ENCODE measurements at regions not wholly inside any gene's neighbourhood (a gene's known extent, or its start where the extent isn't known, plus 50 kb on each side); places are given as distances from the start of the nearest gene placed in this dataset.
"Not testable (repeated sequence)": the region's sequence is repeated elsewhere in the genome, so short reads cannot be mapped to it uniquely, and the experiment has no call there.

DNA sequence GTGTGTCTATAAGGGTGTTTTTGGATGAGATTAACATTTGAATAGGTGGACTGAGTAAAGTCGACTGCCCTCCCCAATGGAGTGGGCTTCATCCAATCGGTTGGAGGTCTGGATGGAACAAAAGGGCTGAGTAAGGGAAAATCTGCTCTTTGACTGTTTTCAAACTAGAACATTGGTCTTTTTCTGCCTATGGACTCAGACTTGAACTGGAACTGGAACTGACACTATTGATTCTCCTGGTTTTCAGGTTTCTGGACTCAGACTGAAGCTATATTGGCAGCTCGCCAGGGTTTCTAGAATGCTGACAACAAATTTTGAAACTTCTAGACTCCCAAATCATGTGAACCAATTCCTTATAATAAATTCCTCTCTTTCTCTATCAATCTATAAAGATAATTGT lies 498.9 kb upstream of the EPHA7 start:
- no peak for DNase-seq

DNA sequence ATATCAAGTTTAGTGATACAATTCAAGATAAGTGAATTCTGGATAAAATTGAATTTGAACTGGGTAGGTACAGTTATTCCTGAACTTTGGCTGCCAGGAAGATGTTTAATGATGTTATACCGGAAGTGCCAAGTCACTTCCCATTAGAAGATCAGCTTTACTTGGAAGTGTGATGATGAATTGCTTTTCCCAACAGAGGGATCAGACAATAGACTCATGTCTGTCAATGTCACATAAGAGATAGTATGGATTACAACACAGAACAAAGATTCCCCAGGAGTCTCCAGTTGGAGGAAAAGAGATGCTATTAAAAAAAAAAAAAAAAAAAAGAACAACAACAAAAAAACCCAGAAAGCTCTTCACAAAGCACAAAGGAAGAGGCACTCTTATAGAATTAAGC lies 497.9 kb upstream of the EPHA7 start:
- DNase-seq: no peak

DNA sequence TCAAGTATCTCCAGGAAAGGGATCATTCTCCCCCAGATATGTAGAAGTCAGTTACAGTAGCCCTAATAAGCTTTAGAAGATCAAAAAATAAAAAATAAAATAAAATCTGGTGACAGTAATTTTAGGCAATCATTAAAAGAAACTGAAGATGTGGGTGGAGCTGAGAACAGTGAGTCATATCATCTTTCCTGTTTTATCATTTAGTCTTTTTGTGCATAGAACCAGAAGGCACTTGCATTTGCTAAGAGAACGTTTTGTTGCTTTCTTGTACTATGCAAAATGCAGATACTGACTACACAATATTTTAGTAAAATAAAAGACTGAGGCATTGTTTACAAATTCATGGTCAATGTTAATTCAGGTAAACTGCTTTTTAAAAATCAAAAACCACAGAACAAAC lies 497.4 kb upstream of the EPHA7 start:
- no peak for DNase-seq

- no peak for DNase-seq
These were observed 496.6 kb upstream of the EPHA7 start for GRCh38 chr6:93915961-93916360.

DNA sequence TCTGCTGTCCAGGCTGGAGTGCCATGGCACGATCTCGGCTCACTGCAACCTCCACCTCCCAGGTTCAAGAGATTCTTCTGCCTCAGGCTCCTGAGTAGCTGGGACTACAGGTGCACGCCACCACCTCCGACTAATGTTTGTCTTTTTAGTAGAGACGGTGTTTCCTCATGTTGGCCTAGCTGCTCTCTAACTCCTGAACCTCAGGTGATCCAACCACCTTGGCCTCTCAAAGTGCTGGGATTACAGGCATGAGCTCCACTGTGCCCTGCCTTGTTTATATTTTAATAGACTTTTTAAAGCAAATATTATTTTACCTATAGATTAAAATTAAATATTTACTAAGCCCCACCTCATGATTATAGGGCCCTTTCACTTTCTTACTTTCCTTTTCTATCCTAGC lies 483.2 kb upstream of the EPHA7 start:
- DNase-seq: no peak

DNA sequence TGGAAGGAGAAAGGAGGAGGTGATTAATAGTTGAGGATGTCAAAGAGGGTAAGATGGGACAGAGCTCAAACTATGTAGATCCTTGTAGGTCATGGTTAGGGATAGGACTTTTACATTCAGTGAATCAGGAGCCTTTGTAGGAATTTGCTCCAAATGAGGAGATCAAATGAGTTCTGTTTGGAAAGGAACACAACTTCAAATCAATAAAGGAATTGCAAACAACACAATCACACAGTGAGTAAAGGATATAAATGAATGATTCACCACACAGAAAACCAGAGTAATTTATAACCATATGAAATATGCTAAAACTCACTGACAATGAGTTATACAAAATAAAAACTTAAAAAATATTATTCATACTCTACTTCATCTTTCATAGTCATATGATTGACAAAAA lies 480.8 kb upstream of the EPHA7 start:
- no peak for DNase-seq

- DNase-seq: no peak
These were observed 476.7 kb upstream of the EPHA7 start for GRCh38 chr6:93896081-93896480.

- DNase-seq: no peak
These were observed 475.2 kb upstream of the EPHA7 start for GRCh38 chr6:93894521-93894920.

DNA sequence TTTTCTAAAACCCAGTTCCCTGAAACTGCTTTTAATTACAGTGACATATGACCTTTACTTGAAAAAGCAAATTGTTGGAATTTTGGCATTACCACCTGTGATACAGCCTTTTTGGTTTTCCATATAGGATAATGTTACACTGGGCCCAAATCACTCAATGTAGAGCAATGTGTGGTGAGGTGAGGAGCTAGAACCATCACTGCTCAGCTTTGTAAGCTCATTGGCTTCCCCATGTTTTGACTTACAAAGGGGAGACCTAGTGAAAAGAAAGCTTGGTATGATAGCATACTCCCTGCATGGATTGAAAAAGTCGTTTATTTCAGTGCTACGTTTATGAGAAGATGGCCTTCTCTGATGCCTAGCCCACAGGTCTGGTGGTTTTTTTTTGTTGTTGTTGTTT lies 470.4 kb upstream of the EPHA7 start:
- DNase-seq: no peak

DNA sequence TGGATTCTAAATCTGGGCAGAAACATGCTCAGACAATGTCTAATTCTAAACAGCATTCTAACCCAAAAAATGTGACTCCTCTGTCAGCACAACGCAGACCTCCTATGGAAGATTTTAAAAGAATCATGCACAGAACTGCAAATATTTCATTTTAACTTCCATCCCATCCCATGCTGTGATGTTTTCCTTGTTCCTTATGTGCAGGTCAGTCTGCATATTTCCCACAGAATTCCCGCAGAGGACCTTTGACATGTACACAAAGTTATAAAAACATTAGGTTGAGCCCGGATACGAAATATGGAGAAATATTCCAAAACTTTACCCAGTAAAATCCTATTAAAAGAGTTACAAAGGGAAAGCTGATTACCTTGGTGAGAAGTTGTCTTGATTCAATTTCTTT lies 467.1 kb upstream of the EPHA7 start:
- DNase-seq: no peak

DNA sequence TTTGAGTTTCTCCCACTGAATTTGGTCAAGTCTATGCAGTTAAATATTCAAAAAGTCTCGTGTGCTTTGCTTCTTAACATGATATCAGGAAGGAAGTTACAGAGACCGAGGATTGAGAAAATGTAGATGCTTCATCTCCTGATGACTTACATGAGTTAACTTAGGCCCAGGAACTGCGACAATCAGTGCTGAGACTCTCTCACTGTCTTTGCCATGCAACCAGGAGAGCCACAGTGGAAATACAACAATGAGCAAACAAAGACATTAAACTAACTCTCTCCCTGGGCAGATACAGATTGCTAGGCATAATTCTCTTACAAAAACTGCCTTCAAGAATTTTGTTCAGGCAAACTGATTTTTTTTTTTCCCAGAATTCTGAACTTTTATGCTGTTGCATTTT lies 440.6 kb upstream of the EPHA7 start:
- no peak for DNase-seq

DNA sequence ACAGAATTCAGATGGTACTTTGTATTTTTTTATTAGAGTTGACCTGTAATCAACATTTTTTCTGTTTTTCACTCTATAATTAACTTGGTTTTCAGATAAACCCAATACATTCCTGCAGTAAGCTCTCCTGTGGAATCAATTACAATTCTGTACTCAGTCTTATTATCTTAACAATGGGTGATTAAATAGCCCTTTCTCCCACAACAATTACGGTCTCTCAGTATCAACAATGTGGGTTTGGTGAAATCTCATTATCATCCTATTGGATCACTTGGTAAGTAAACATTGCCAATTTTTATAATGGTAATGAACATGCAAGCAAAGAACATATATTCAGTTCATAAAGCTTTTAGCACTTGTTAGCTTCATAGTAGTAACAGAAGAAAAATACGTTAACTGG lies 438.9 kb upstream of the EPHA7 start:
- DNase-seq: no peak

DNA sequence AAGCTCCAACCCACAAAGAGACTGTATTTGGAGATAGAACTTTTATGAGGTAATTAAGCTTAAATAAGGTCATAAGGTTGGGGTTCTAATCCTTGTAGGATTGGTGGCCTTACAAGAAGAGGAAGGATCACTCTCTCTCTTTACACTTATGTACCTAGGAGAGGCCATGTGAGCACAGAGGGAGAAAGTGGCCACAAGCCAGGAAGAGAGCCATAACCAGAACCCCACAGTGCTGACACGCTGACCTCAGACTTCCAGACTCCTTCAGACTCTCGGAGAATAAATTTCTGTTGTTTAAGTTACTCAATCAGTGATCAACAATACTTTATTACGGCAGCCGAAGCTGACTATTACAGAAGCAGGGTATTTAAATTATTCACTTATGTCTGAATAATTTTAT lies 430.5 kb upstream of the EPHA7 start:
- DNase-seq: no peak

DNA sequence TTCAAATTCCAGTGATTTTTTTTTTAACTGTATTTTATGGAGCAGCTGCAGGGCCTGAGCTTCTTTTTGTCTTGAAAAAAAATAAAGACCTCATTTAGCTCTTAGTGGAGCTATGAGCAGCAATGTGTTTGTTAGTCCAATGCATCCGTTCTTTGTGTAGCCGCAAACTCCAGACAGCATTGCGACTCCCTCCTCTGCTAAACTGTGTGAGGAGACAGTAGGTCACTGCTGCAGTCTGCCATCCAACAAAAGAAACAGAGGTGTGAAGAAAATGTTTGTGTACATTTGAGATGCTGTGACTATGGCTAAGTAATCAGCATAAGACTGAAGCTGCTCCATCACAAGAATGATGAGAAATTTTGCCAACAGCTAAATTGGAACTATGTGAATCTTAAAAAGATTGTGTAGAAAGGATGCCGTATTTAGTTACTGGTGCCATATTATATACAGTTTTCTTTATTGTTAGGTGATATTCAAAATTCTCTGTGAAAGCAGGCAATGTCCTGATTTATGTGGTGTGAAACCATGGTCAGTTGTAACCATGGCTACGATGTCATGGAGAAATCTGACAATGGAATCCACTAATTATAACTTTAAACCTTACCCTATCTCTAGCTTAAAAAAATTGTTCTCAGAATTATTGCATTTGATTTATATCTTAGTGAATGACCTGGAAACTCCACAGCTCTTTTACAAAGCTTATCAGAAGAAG lies 428.8 kb upstream of the EPHA7 start:
- no peak for DNase-seq

GRCh38 chr6:93842178-93842577 lies 422.8 kb upstream of the EPHA7 start:
- DNase-seq: no peak

- DNase-seq: not testable (repeated sequence)
These were observed 416.2 kb upstream of the EPHA7 start for GRCh38 chr6:93835451-93836145.

- not testable (repeated sequence) for DNase-seq
These were observed 415.7 kb upstream of the EPHA7 start for GRCh38 chr6:93835026-93835425.

GRCh38 chr6:93833326-93833725 lies 414.0 kb upstream of the EPHA7 start:
- DNase-seq: not testable (repeated sequence)

- not testable (repeated sequence) for DNase-seq
These were observed 410.4 kb upstream of the EPHA7 start for GRCh38 chr6:93829757-93830156.

DNA sequence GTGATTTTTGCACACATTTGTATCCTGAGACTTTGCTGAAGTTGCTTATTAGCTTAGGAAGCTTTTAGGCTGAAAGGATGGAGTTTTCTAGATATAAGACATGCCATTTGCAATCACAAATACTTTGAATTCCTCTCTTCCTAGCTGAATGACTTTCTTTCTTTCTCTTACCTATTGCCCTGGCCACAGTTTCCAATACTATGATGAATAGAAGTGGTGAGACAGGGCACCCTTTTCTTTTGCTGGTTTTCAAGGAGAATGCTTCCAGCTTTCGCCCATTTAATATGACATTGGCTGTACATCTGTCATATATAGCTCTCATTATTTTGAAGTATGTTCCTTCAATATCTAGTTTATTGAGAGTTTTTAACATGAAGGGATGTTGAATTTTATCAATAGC lies 409.6 kb upstream of the EPHA7 start:
- no peak for DNase-seq

DNA sequence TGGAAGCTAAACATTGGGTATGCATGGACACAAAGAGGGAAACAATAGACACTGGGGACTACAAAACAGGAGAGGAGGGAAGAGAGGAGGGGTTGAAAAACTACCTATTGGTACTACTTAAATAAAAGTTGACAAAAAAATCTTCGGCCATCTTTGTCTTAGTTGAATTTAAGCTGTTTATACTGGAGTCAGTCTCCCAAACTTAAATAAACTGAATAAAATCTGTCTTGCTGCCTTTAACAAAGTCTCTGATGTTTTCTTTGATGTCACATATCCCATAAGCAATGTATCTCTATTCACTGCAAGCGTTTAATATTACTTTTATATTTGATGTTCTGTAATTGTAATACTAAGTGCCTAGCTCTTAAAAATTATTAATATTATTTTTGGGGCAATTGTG lies 409.2 kb upstream of the EPHA7 start:
- DNase-seq: no peak

GRCh38 chr6:93827728-93828127 lies 408.4 kb upstream of the EPHA7 start:
- DNase-seq: no peak

DNA sequence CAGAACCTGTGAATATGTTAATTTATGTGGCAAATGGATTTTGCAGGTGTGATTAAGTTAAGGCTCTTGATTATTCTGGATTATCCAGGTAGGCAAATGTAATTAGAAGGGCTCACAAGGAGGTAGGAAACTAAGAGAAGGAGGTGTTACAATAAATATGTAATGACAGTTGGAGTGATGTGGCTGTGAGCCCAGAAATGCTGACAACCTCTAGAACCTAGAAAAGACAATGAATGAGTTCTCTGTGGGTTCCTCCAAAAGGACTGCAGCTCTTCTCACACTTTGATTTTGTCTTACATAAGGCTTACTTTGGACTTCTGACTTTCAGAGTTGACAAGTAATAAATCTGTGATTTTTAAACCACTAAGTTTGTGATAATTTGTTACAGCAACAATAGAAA lies 406.6 kb upstream of the EPHA7 start:
- no peak for DNase-seq

- no peak for DNase-seq
These were observed 404.1 kb upstream of the EPHA7 start for GRCh38 chr6:93823489-93823888.
